ENCODE measurements at regions not wholly inside any gene's neighbourhood (a gene's known extent, or its start where the extent isn't known, plus 50 kb on each side); places are given as distances from the start of the nearest gene placed in this dataset.

DNA sequence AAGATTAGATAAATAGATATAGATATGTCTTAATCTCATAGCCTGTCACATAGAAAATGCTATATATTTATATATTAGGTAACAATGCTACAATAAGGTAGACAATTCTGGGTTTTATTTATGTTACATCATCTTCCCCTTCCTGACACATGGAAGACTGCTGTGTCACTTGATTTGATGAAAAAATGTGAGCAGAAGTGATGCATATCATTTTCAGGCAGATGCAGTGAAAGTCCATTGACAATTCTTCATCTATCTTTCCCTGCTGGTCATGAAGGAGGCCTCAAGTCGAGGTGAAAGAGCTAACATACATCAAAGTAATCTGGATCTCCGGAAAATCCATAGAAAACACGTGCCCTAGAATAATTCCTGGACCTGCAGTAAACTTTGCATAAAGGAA lies 57.8 kb upstream of the CHD1 start:
- DNase-seq: no peak

DNA sequence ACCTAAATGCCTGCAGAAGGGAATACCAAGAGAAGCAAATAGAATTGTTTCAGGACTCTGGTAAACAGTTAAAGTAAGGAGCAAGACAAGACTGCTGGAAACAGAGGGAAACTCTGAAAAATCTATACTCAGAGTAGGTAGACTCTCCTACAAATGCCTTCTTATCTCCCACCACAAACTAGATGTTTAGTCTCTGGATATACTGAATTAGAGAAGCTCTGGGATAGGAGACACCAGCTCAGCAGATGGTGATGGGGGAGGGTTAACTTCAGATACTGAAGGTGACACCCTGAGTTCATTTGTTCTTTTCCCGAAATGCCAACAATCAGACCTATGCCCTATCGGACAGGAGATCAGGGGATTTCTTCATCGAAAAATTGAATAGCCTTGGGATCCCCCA lies 54.1 kb upstream of the CHD1 start:
- no peak for DNase-seq

Data from SHP77 treated with DMSO at 0.1 percent for 48 hours (cell line).